ENCODE measurements at regions not wholly inside any gene's neighbourhood (a gene's known extent, or its start where the extent isn't known, plus 50 kb on each side); places are given as distances from the start of the nearest gene placed in this dataset.

DNA sequence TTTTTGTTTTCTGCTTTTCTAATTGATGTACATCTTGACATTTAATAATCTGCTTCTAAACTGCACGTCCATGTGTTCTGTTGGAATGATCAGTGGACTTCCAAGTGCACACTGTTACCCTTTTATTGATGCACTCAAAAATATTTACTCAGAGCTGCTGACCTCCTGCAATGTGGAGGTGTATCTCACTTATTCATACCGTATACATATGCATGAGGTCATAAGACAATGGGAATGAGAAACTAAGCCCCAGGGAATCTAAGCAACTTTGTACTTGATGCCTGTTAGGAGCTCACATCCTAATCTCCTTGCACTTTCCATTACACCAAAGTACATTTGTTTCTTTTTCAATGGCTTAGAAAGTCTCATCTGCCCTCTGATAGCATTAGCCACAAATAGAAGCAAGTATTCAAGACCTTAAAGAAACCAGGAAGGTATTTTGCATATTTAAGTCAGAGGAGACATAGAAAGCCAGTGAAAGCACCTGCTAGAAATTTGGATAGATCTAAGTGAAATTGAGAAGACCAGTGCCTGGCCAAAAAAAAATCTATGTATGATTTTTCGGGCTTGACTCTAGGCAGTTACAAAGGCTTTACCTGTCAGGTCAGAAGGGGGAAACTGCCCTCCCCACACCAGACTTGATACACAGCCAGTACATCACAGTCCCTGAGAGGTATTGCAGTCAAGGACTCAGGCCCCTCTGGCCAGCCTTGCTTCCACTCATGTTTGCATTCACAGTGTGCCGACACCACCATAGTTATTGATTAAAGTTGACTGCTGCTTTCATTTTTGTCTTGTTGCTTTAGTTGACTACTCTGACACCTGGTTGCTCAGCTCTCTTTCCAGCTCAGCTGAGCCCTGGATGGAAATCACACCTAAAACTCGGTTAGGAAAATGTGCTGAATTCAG, 391.7 kb upstream of the CYRIA start:
- no peaks in the 10 kb centered on the region for H3K36me3 ChIP-seq
- no peaks in the 10 kb centered on the region for H3K4me1 ChIP-seq (replicated peaks)
- no peak overlapping the region for H3K4me3 ChIP-seq
- TF ChIP-seq, protein P1, sequence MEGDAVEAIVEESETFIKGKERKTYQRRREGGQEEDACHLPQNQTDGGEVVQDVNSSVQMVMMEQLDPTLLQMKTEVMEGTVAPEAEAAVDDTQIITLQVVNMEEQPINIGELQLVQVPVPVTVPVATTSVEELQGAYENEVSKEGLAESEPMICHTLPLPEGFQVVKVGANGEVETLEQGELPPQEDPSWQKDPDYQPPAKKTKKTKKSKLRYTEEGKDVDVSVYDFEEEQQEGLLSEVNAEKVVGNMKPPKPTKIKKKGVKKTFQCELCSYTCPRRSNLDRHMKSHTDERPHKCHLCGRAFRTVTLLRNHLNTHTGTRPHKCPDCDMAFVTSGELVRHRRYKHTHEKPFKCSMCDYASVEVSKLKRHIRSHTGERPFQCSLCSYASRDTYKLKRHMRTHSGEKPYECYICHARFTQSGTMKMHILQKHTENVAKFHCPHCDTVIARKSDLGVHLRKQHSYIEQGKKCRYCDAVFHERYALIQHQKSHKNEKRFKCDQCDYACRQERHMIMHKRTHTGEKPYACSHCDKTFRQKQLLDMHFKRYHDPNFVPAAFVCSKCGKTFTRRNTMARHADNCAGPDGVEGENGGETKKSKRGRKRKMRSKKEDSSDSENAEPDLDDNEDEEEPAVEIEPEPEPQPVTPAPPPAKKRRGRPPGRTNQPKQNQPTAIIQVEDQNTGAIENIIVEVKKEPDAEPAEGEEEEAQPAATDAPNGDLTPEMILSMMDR (IDR thresholded peaks at IDR 0.05): no peak
- TF ChIP-seq POLR2AphosphoS5 (IDR thresholded peaks at IDR 0.05) (no peak), POLR2A (IDR thresholded peaks at IDR 0.05) (no peak)
- no peak overlapping the region for H3K27ac ChIP-seq
- intact Hi-C loops (cut with DNase I): no loop called here
- no peaks in the 10 kb centered on the region for H3K27me3 ChIP-seq (replicated peaks; ENCODE audit: insufficient read depth)
- WGBS: 72% methylated on average over 5 of the region's 5 CpGs
- DNase-seq (ENCODE audit: low spot score): no peak
- no peaks in the 10 kb centered on the region for H3K9me3 ChIP-seq

DNA sequence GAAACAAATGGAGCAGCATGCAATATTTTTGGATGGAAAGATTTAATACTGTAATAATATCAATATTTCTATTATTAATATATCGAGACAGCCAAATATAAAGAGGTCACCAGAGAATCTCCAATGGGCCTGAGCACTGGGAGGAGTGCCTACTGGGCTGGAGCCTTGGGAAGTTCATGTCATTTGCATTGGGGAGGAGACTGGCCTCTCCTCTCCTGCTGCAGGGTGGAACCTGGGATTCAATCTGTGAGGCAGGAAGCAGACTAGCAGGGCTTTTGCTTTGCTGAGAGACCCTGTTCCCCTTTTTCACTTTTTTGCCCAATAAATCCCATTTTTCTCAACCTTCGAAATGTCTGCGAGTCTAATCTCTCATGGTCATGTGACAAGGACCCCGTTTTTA, 390.6 kb upstream of the CYRIA start:
- WGBS: 80% methylated on average over 4 of the region's 4 CpGs
- TF ChIP-seq POLR2AphosphoS5 (IDR thresholded peaks at IDR 0.05) (no peak), POLR2A (IDR thresholded peaks at IDR 0.05) (no peak)
- TF ChIP-seq, protein P1 (IDR thresholded peaks at IDR 0.05): no peak

DNA sequence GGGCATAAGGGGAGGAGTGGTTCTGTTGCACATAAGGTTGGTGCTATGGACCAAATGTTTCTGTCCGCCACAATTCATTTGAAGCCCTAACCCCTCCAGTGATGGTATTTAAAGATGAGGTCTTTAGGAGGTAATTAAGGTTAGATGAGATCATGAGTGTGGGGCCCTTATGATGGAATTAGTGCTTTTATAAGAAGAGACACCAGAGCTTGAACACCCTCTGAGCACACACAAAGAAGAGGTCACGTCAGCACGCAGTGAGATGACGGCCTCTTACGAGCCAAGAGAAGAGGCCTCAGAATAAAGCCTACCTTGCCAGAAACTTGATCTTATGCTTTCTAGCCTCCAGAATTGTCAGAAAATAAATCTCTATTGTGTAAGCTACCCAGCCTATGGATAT, 386.4 kb upstream of the CYRIA start:
- H3K27me3 ChIP-seq (replicated peaks; ENCODE audit: insufficient read depth): no peaks in the 10 kb centered on the region
- H3K36me3 ChIP-seq: no peaks in the 10 kb centered on the region
- H3K9me3 ChIP-seq: no peaks in the 10 kb centered on the region
- H3K27ac ChIP-seq: no peak overlapping the region
- WGBS: 92% methylated on average over 5 of the region's 5 CpGs
- H3K4me1 ChIP-seq (replicated peaks): no peaks in the 10 kb centered on the region
- TF ChIP-seq POLR2A (IDR thresholded peaks at IDR 0.05) (no peak), POLR2AphosphoS5 (IDR thresholded peaks at IDR 0.05) (no peak)
- TF ChIP-seq, protein P1 (IDR thresholded peaks at IDR 0.05): no peak
- intact Hi-C loops (cut with DNase I): no loop called here
- no peak for DNase-seq (ENCODE audit: low spot score)
- no peak overlapping the region for H3K4me3 ChIP-seq

More for the DNA sequence above, 390.6 kb upstream of the CYRIA start:
- Histone ChIP-seq H3K4me1 (replicated peaks) (no peaks in the 10 kb centered on the region), H3K9me3 (no peaks in the 10 kb centered on the region), H3K4me3 (no peak overlapping the region), H3K27ac (no peak overlapping the region), H3K36me3 (no peaks in the 10 kb centered on the region), H3K27me3 (replicated peaks; ENCODE audit: insufficient read depth) (no peaks in the 10 kb centered on the region)
- intact Hi-C loops (cut with DNase I): no loop called here
- no peak for DNase-seq (ENCODE audit: low spot score)

DNA sequence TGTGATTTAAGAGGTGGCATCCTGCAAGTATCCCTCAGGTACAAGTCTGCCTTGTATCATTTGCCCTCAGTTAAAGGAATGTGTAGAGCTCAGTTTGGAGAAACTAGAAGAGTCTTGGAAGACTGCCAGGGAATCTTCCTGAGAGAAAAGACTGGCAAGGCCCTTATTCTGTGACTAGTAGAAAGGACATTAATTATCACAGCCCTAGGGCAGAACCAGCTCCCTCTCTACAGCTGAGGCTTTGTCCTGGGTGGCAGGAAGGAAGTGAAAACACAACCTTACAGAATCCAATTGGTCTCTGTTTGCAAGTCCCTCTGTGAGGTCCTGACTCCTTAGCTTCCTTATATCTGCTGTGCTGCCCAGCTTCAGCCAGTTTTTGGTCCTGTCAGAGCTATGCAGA, 385.9 kb upstream of the CYRIA start:
- no peak overlapping the region for H3K4me3 ChIP-seq
- TF ChIP-seq, protein P1 (IDR thresholded peaks at IDR 0.05): no peak
- TF ChIP-seq POLR2A (IDR thresholded peaks at IDR 0.05) (no peak), POLR2AphosphoS5 (IDR thresholded peaks at IDR 0.05) (no peak)
- no peaks in the 10 kb centered on the region for H3K4me1 ChIP-seq (replicated peaks)
- H3K27ac ChIP-seq: no peak overlapping the region
- intact Hi-C loops (cut with DNase I): no loop called here
- H3K9me3 ChIP-seq: no peaks in the 10 kb centered on the region
- DNase-seq (ENCODE audit: low spot score): no peak
- H3K36me3 ChIP-seq: no peaks in the 10 kb centered on the region
- no peaks in the 10 kb centered on the region for H3K27me3 ChIP-seq (replicated peaks; ENCODE audit: insufficient read depth)

DNA sequence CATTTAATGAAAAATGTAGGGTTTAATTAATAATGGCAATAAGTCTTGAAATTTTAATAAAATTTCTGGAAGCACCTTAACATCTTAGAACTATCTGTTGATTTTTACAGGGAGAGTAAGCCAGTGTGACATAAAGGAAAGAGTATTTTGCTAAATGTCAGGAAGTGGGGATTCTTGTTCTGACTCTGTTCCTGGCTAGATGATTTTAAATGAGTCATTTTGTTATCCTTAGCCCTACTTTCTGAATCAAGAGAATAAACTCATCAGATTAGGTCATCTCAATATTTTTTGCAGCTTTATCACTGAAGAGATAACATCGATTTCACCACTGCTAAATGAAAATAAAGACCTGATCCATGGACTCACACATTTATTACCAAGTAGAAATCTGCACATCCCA, 377.5 kb upstream of the CYRIA start:
- 73% methylated on average over 1 of the region's 1 CpG for whole genome bisulfite sequencing

More for the DNA sequence above, 377.5 kb upstream of the CYRIA start:
- no peak for TF ChIP-seq POLR2AphosphoS5 (IDR thresholded peaks at IDR 0.05)
- no peak for TF ChIP-seq POLR2A (IDR thresholded peaks at IDR 0.05)
- TF ChIP-seq, protein P1 (IDR thresholded peaks at IDR 0.05): no peak
- Histone ChIP-seq H3K27ac (no peak overlapping the region), H3K27me3 (replicated peaks; ENCODE audit: insufficient read depth) (no peaks in the 10 kb centered on the region), H3K4me3 (no peak overlapping the region), H3K36me3 (no peaks in the 10 kb centered on the region), H3K4me1 (replicated peaks) (no peaks in the 10 kb centered on the region), H3K9me3 (no peaks in the 10 kb centered on the region)
- intact Hi-C loops (cut with DNase I): no loop called here
- DNase-seq (ENCODE audit: low spot score): no peak

All from prostate gland (tissue), 2 donors.